GM23338 (cell line): ENCODE measurements at regions not wholly inside any gene's neighbourhood (a gene's known extent, or its start where the extent isn't known, plus 50 kb on each side); places are given as distances from the start of the nearest gene placed in this dataset.

Experiments used
- CREB1 ChIP-seq: fragments of 250-450 bp; sonication (Bioruptor Pico); IDR thresholded peaks from 2 replicates; pipeline ENCODE4 v1.5.0; 2020; ENCODE audit warnings: low read depth, mild to moderate bottlenecking, moderate library complexity
- CTCF ChIP-seq, 2 experiments: fragments of 200-600 bp in 1 of 2; sonication (generic) in 1 of 2; conservative IDR thresholded peaks; 2 replicates each; pipeline versions ENCODE4 v1.5.1 to v1.6.1; 2016 to 2017; ENCODE audit warnings: antibody characterized with exemption in 2 of 2, low read depth in 2 of 2, mild to moderate bottlenecking in 2 of 2, moderate library complexity in 1 of 2
- ETS1 ChIP-seq: IDR thresholded peaks from 2 replicates; pipeline ENCODE4 v1.6.1; 2016; ENCODE audit warnings: antibody characterized with exemption
- EZH2 ChIP-seq: fragments of 200-600 bp; sonication (generic); IDR thresholded peaks from one replicate; pipeline ENCODE4 v1.8.0; 2017; ENCODE audit warnings: antibody characterized with exemption, mild to moderate bottlenecking, low read depth; ENCODE audit not compliant: unreplicated experiment
- EZH2phosphoT487 ChIP-seq: fragments of 200-600 bp; sonication (generic); IDR thresholded peaks from one replicate; pipeline ENCODE4 v1.8.1; 2018; ENCODE audit warnings: antibody characterized with exemption; ENCODE audit not compliant: unreplicated experiment
- JUNB ChIP-seq: IDR thresholded peaks from one replicate; pipeline ENCODE4 v1.6.1; 2016; ENCODE audit warnings: antibody characterized with exemption; ENCODE audit not compliant: unreplicated experiment
- NANOG ChIP-seq: IDR thresholded peaks from 2 replicates; pipeline ENCODE4 v1.6.1; 2016; ENCODE audit warnings: antibody characterized with exemption, borderline replicate concordance
- POLR2AphosphoS5 ChIP-seq: IDR thresholded peaks from 2 replicates; pipeline ENCODE4 v1.6.1; 2016; ENCODE audit warnings: antibody characterized with exemption, low read depth
- REST ChIP-seq: IDR thresholded peaks from one replicate; pipeline ENCODE4 v1.6.1; 2018; ENCODE audit warnings: antibody characterized with exemption; ENCODE audit not compliant: unreplicated experiment
- STAT1 ChIP-seq: IDR thresholded peaks from one replicate; pipeline ENCODE4 v1.6.1; 2016; ENCODE audit warnings: antibody characterized with exemption; ENCODE audit not compliant: unreplicated experiment
- ZNF331 ChIP-seq: fragments of 250-450 bp; sonication (Bioruptor Pico); IDR thresholded peaks from 2 replicates; pipeline ENCODE4 v1.5.0; 2020; ENCODE audit warnings: low read depth, mild to moderate bottlenecking, moderate library complexity

- no peak for TF ChIP-seq REST
- TF ChIP-seq CTCF (conservative IDR thresholded peaks at IDR 0.05; ENCODE audit: low read depth in 2 of 2): no peak
- TF ChIP-seq ZNF331 (CRISPR knock-in tag): no peak
- no peak for TF ChIP-seq POLR2AphosphoS5
- no peak for TF ChIP-seq EZH2phosphoT487
- no peak for TF ChIP-seq EZH2
- no peak for TF ChIP-seq NANOG
- no peak for TF ChIP-seq CREB1 (CRISPR knock-in tag)
- TF ChIP-seq JUNB: no peak
- no peak for TF ChIP-seq STAT1
- no peak for TF ChIP-seq ETS1
These were observed 1581.8 kb downstream of the HACE1 start for GRCh38 chr6:103277936-103278335.
